HG03378 (cell line): ENCODE measurements at regions not wholly inside any gene's neighbourhood (a gene's known extent, or its start where the extent isn't known, plus 50 kb on each side); places are given as distances from the start of the nearest gene placed in this dataset.

Experiments
- ATAC-seq: cut with Tn5 transposase; IDR thresholded peaks from one replicate; pipeline ENCODE4 v1.9.1; 2021; ENCODE audit warnings: mild to moderate bottlenecking, moderate library complexity; ENCODE audit not compliant: unreplicated experiment

- ATAC-seq: no peak
Observed at GRCh38 chr13:24107955-24108614, 52.4 kb upstream of the SPATA13 start.

GRCh38 chr13:24108615-24108965 is 51.9 kb upstream of the SPATA13 start:
- no peak for ATAC-seq

GRCh38 chr13:24110011-24110410 is 50.5 kb upstream of the SPATA13 start:
- ATAC-seq: no peak
